Parathyroid adenoma (tissue), 2 donors: ENCODE measurements at regions not wholly inside any gene's neighbourhood (a gene's known extent, or its start where the extent isn't known, plus 50 kb on each side); places are given as distances from the start of the nearest gene placed in this dataset.

Experiments used
- H2AFZ ChIP-seq: fragments of 300-600 bp; sonication (generic); one replicate; pipeline ENCODE4 v1.7.0; 2017; ENCODE audit warnings: antibody characterized with exemption, mild to moderate bottlenecking
- H3K27ac ChIP-seq: fragments of 300-600 bp; sonication (generic); one replicate; pipeline ENCODE4 v1.7.0; 2017
- H3K27me3 ChIP-seq: fragments of 300-600 bp; sonication (generic); one replicate; pipeline ENCODE4 v1.7.0; 2017; ENCODE audit warnings: low read length; ENCODE audit not compliant: control insufficient read depth, insufficient read depth
- H3K36me3 ChIP-seq: fragments of 300-600 bp; sonication (generic); one replicate; pipeline ENCODE4 v1.7.0; 2017; ENCODE audit warnings: low read length; ENCODE audit not compliant: control insufficient read depth, insufficient read depth
- H3K4me1 ChIP-seq: fragments of 300-600 bp; sonication (generic); one replicate; pipeline ENCODE4 v1.7.0; 2017; ENCODE audit warnings: control low read depth
- H3K4me2 ChIP-seq: fragments of 300-600 bp; sonication (generic); one replicate; pipeline ENCODE4 v1.7.0; 2017; ENCODE audit warnings: low read length
- H3K4me3 ChIP-seq: fragments of 300-600 bp; sonication (generic); one replicate; pipeline ENCODE4 v1.7.0; 2017; ENCODE audit warnings: low read depth, low read length
- H3K79me2 ChIP-seq: fragments of 300-600 bp; sonication (generic); one replicate; pipeline ENCODE4 v1.7.0; 2017; ENCODE audit warnings: control low read depth
- H3K9ac ChIP-seq: fragments of 300-600 bp; sonication (generic); one replicate; pipeline ENCODE4 v1.7.0; 2017; ENCODE audit warnings: mild to moderate bottlenecking
- H3K9me3 ChIP-seq: fragments of 300-600 bp; sonication (generic); one replicate; pipeline ENCODE4 v1.7.0; 2017; ENCODE audit warnings: low read length; ENCODE audit not compliant: control insufficient read depth
- TF ChIP-seq, protein P1 (sequence below): fragments of 300-600 bp; sonication (generic); IDR thresholded peaks from one replicate; pipeline ENCODE4 v1.7.0; 2017; ENCODE audit warnings: antibody characterized with exemption, mild to moderate bottlenecking
- donor health status: primary hyperparathyroidism.

DNA sequence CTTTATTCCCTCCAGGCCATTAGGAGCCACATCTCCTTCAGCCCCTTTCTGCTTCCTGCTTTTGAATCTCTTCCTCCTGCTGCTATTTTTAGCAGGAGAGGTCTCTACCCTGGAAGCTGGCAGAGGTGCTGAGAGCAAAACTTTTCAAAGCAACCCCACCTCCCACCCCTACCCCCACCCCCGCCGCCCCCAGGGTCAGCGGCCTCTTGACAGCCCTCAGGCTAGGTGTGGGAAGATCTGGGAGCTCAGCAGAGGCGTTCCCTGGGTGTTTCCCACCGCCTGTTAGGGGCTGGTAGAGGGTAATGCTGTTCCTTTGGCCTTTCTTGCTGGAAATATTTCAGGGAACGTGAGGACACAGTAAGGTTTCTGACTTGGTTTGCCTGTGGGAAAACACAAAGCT, 112.5 kb upstream of the CACHD1 start:
- H3K4me3 ChIP-seq, result no peak overlapping the region
- no peaks in the 10 kb centered on the region for H3K36me3 ChIP-seq
- H3K4me2 ChIP-seq, result no peak overlapping the region
- H3K27ac ChIP-seq, result no peak overlapping the region
- no peaks in the 10 kb centered on the region for H3K79me2 ChIP-seq
- no peak overlapping the region for H2AFZ ChIP-seq
- TF ChIP-seq, protein P1, sequence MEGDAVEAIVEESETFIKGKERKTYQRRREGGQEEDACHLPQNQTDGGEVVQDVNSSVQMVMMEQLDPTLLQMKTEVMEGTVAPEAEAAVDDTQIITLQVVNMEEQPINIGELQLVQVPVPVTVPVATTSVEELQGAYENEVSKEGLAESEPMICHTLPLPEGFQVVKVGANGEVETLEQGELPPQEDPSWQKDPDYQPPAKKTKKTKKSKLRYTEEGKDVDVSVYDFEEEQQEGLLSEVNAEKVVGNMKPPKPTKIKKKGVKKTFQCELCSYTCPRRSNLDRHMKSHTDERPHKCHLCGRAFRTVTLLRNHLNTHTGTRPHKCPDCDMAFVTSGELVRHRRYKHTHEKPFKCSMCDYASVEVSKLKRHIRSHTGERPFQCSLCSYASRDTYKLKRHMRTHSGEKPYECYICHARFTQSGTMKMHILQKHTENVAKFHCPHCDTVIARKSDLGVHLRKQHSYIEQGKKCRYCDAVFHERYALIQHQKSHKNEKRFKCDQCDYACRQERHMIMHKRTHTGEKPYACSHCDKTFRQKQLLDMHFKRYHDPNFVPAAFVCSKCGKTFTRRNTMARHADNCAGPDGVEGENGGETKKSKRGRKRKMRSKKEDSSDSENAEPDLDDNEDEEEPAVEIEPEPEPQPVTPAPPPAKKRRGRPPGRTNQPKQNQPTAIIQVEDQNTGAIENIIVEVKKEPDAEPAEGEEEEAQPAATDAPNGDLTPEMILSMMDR, result no peak
- no peaks in the 10 kb centered on the region for H3K9me3 ChIP-seq
- H3K9ac ChIP-seq, result no peak overlapping the region
- H3K27me3 ChIP-seq, result no peaks in the 10 kb centered on the region
- no peaks in the 10 kb centered on the region for H3K4me1 ChIP-seq

DNA sequence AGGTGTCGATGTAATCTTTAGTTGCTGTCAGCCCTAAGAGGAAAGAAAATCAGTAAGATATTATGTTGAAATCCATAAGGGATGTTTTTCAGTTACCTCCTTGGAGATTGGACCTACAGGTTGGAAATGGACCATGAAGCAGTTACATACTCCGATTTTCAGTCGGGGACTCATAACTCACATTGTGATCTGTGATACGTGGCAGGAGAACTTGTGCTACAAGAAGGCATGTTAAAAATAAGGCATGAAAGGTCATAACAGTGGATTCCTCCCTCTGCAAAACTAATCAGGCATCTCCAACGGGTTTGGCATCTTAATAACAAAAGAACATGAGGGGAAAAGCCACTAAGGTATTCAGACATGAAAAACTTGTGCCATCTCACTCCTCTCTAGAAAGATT, 111.2 kb upstream of the CACHD1 start:
- H3K79me2 ChIP-seq, result no peaks in the 10 kb centered on the region
- no peaks in the 10 kb centered on the region for H3K36me3 ChIP-seq
- no peak overlapping the region for H3K9ac ChIP-seq
- H3K27me3 ChIP-seq, result no peaks in the 10 kb centered on the region
- no peak overlapping the region for H2AFZ ChIP-seq
- no peaks in the 10 kb centered on the region for H3K4me1 ChIP-seq
- TF ChIP-seq, protein P1, result no peak
- H3K4me3 ChIP-seq, result no peak overlapping the region
- no peaks in the 10 kb centered on the region for H3K9me3 ChIP-seq
- H3K4me2 ChIP-seq, result no peak overlapping the region
- no peak overlapping the region for H3K27ac ChIP-seq

DNA sequence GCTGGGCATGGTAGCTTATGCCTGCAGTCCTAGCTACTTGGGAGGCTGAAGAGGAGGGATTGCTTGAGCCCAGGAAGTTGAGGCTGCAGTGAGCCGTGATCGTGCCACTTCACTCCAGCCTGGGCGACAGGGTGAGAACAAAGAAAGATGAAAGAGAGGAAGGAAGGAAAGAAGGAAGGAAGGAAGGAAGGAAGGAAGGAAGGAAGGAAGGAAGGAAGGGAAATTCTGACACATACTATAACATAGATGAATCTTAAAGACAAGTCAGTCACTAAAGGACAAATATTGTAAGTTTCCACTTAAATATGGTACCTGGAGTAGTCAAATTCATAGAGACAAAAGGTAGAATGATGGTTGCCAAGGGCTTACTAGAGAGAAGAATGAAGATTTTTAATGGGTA, 108.0 kb upstream of the CACHD1 start:
- TF ChIP-seq, protein P1, result no peak
- H3K9me3 ChIP-seq, result no peaks in the 10 kb centered on the region
- H3K4me2 ChIP-seq, result no peak overlapping the region
- no peaks in the 10 kb centered on the region for H3K4me1 ChIP-seq
- no peak overlapping the region for H3K27ac ChIP-seq
- H3K27me3 ChIP-seq, result no peaks in the 10 kb centered on the region
- no peak overlapping the region for H3K9ac ChIP-seq
- H3K4me3 ChIP-seq, result no peak overlapping the region
- no peaks in the 10 kb centered on the region for H3K79me2 ChIP-seq
- H2AFZ ChIP-seq, result no peak overlapping the region
- no peaks in the 10 kb centered on the region for H3K36me3 ChIP-seq

DNA sequence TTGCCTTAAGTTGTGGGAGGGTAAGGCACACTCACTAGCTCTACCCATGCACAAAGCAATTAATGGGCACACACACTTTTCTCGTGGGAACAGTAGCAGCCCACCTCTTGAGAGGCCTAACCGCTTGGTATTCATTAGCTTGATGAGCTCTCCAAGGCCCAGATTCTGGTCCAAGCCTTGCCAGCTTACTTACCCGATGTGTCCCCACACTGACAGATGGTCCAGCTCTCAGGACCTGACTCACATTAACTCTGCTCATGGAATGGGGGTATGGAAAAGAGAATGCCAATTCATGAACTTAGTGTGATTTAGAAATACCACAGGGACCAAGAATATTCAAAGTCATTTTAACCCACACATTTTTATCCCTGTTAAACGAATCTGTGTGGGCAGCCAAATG, 106.8 kb upstream of the CACHD1 start:
- H3K27ac ChIP-seq, result no peak overlapping the region
- no peak overlapping the region for H3K9ac ChIP-seq
- H3K4me2 ChIP-seq, result no peak overlapping the region
- H3K4me1 ChIP-seq, result no peaks in the 10 kb centered on the region
- H3K4me3 ChIP-seq, result no peak overlapping the region
- TF ChIP-seq, protein P1, result no peak
- no peaks in the 10 kb centered on the region for H3K27me3 ChIP-seq
- H3K9me3 ChIP-seq, result no peaks in the 10 kb centered on the region
- H3K36me3 ChIP-seq, result no peaks in the 10 kb centered on the region
- no peaks in the 10 kb centered on the region for H3K79me2 ChIP-seq
- H2AFZ ChIP-seq, result no peak overlapping the region

DNA sequence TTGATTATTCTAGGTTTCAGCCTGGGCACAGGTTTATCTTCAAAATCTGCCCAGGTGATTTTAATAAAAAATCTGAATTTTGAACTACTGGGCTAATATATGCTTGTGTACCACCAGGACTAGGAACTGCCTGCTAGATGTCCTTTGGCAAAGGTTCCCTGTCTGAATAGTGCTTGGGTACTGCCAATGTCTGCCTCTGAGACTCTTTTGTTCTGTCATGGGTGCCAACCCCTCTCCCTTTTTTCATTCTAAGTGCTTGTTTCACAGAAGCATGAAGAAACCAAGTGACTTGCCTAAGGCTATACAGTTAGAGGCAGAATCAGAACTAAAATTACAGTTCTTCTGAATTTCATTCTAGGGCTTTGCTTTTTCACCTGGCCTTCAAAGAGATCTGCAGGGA, 106.3 kb upstream of the CACHD1 start:
- Histone ChIP-seq H3K9me3 (no peaks in the 10 kb centered on the region), H3K4me2 (no peak overlapping the region), H3K79me2 (no peaks in the 10 kb centered on the region), H2AFZ (no peak overlapping the region), H3K27ac (no peak overlapping the region), H3K36me3 (no peaks in the 10 kb centered on the region), H3K4me1 (no peaks in the 10 kb centered on the region), H3K9ac (no peak overlapping the region), H3K4me3 (no peak overlapping the region), H3K27me3 (no peaks in the 10 kb centered on the region)
- TF ChIP-seq, protein P1, result no peak
